ENCODE measurements at regions not wholly inside any gene's neighbourhood (a gene's known extent, or its start where the extent isn't known, plus 50 kb on each side); places are given as distances from the start of the nearest gene placed in this dataset.

- no peak for TF ChIP-seq ZNF281 (CRISPR knock-in tag; IDR thresholded peaks at IDR 0.05)
- TF ChIP-seq E2F4 (CRISPR knock-in tag; IDR thresholded peaks at IDR 0.05; ENCODE audit: borderline replicate concordance, low read depth): no peak
- TF ChIP-seq FOXJ3 (CRISPR knock-in tag; IDR thresholded peaks at IDR 0.05; ENCODE audit: borderline replicate concordance): no peak
- TF ChIP-seq ATF3 (CRISPR knock-in tag; conservative IDR thresholded peaks at IDR 0.05): no peak
- no peak for TF ChIP-seq ZNF423 (CRISPR knock-in tag; IDR thresholded peaks at IDR 0.05)
- TF ChIP-seq TEAD4 (CRISPR knock-in tag; IDR thresholded peaks at IDR 0.05): no peak
- no peak for TF ChIP-seq ATF2 (CRISPR knock-in tag; IDR thresholded peaks at IDR 0.05; ENCODE audit: borderline replicate concordance, low read depth)
- TF ChIP-seq MXD4 (CRISPR knock-in tag; IDR thresholded peaks at IDR 0.05; ENCODE audit: borderline replicate concordance): no peak
- TF ChIP-seq ZNF425 (CRISPR knock-in tag; conservative IDR thresholded peaks at IDR 0.05): no peak
These were observed 408.1 kb upstream of the PIK3R1 start (continued) for GRCh38 chr5:67807439-67807888.

- Mint-ChIP-seq H3K4me3 (no peak overlapping the region), H3K27me3 (ENCODE audit: low read depth) (no peaks in the 10 kb centered on the region), H3K27ac (peak overlapping the region; percentile 76), H3K36me3 (peaks cover 17% of the 10 kb centered on the region), H3K9me3 (peaks cover 18% of the 10 kb centered on the region), H3K4me1 (peaks cover 46% of the 10 kb centered on the region)
- DNase-seq (ENCODE audit: low spot score): no peak
- ChIA-PET CTCF (interaction anchor here (1.1 kb wide), 1 partner anchor 36 kb away, joined by 3 read pairs; no protein-coding TSS in a partner anchor), POLR2A (no interaction called here)
- peak; percentile 8 for ATAC-seq
- TF ChIP-seq TEAD4 (CRISPR knock-in tag; IDR thresholded peaks at IDR 0.05) (no peak), ZNF425 (CRISPR knock-in tag; conservative IDR thresholded peaks at IDR 0.05) (no peak), CDX4 (CRISPR knock-in tag; IDR thresholded peaks at IDR 0.05; ENCODE audit: borderline replicate concordance) (no peak), NR1H2 (CRISPR knock-in tag; IDR thresholded peaks at IDR 0.05) (no peak), ZNF138 (CRISPR knock-in tag; conservative IDR thresholded peaks at IDR 0.05) (no peak), MLX (CRISPR knock-in tag; IDR thresholded peaks at IDR 0.05) (no peak), ZNF281 (CRISPR knock-in tag; IDR thresholded peaks at IDR 0.05) (no peak), ZNF219 (CRISPR knock-in tag; IDR thresholded peaks at IDR 0.05; ENCODE audit: borderline replicate concordance) (no peak), ZNF263 (CRISPR knock-in tag; IDR thresholded peaks at IDR 0.05; ENCODE audit: low read depth) (no peak), JAZF1 (CRISPR knock-in tag; IDR thresholded peaks at IDR 0.05) (no peak), SOX15 (CRISPR knock-in tag; IDR thresholded peaks at IDR 0.05) (no peak)
These were observed 408.7 kb upstream of the PIK3R1 start for GRCh38 chr5:67806654-67807438.

Data from WTC11 (cell line).